ENCODE measurements at regions not wholly inside any gene's neighbourhood (a gene's known extent, or its start where the extent isn't known, plus 50 kb on each side); places are given as distances from the start of the nearest gene placed in this dataset.

DNA sequence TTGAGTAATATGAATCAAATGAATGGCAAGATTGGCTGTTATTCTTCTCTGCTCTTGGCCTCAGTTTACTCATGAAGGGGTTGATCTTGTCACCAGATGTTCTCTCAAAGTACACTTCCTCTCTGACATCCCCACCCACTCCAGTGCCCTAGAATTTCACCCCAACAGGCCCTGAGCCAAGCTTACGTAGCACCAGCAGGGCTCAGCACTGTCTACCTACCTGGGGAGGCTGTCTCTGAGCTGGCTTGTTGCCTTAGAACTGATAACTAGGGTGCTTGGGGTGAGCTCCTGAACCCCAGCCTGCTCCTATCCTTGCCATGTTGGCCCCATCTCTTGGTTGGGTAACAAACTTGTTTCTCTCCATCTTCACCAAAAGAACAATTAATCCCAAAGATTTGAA lies 159.1 kb upstream of the USP24 start:
- TF ChIP-seq, protein P1, sequence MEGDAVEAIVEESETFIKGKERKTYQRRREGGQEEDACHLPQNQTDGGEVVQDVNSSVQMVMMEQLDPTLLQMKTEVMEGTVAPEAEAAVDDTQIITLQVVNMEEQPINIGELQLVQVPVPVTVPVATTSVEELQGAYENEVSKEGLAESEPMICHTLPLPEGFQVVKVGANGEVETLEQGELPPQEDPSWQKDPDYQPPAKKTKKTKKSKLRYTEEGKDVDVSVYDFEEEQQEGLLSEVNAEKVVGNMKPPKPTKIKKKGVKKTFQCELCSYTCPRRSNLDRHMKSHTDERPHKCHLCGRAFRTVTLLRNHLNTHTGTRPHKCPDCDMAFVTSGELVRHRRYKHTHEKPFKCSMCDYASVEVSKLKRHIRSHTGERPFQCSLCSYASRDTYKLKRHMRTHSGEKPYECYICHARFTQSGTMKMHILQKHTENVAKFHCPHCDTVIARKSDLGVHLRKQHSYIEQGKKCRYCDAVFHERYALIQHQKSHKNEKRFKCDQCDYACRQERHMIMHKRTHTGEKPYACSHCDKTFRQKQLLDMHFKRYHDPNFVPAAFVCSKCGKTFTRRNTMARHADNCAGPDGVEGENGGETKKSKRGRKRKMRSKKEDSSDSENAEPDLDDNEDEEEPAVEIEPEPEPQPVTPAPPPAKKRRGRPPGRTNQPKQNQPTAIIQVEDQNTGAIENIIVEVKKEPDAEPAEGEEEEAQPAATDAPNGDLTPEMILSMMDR (conservative IDR thresholded peaks at IDR 0.05; ENCODE audit: low read length) = no peak
- TF ChIP-seq EZH2phosphoT487 (IDR thresholded peaks at IDR 0.05; ENCODE audit: borderline replicate concordance) = no peak

All from Loucy (cell line).